HL-60 (cell line): ENCODE measurements at regions not wholly inside any gene's neighbourhood (a gene's known extent, or its start where the extent isn't known, plus 50 kb on each side); places are given as distances from the start of the nearest gene placed in this dataset.

Experiments
- DNase-seq, 2 experiments: peaks; one replicate each; pipeline ENCODE4 v3.0.0-alpha.2; 2010 to 2020; ENCODE audit warnings: low read depth in 1 of 2, low spot score in 1 of 2
- H3K27ac ChIP-seq: fragments of 250-450 bp; sonication (Bioruptor Pico); replicated peaks from 2 replicates; pipeline ENCODE4 v1.5.1; 2020; ENCODE audit warnings: mild to moderate bottlenecking, moderate library complexity
- H3K27me3 ChIP-seq: fragments of 250-450 bp; sonication (Bioruptor Pico); 2 replicates; pipeline ENCODE4 v1.5.1; 2021; ENCODE audit warnings: mild to moderate bottlenecking, moderate library complexity; ENCODE audit not compliant: insufficient read depth, poor library complexity, severe bottlenecking
- H3K4me3 ChIP-seq: replicated peaks from 2 replicates; pipeline ENCODE4 v1.5.1; 2011; ENCODE audit warnings: mild to moderate bottlenecking, control low read depth, low read length; ENCODE audit not compliant: insufficient read depth
- CTCF ChIP-seq: IDR thresholded peaks from one replicate; pipeline ENCODE4 v1.5.1; 2011; ENCODE audit warnings: low read length, control low read depth, inconsistent platforms; ENCODE audit not compliant: insufficient read depth
- GABPA ChIP-seq: IDR thresholded peaks from 2 replicates; pipeline ENCODE4 v1.6.1; 2012; ENCODE audit warnings: low read depth
- POLR2AphosphoS5 ChIP-seq: IDR thresholded peaks from 2 replicates; pipeline ENCODE4 v1.6.1; 2012; ENCODE audit warnings: low read depth
- SPI1 ChIP-seq: IDR thresholded peaks from 2 replicates; pipeline ENCODE4 v1.6.1; 2012; ENCODE audit warnings: low read depth, mild to moderate bottlenecking, borderline replicate concordance
- TF ChIP-seq, protein P1 (sequence below): IDR thresholded peaks from 2 replicates; pipeline ENCODE4 v1.6.1; 2012; ENCODE audit warnings: low read depth; ENCODE audit not compliant: insufficient replicate concordance

GRCh38 chr14:55798406-55798805 is 218.4 kb downstream of the KTN1 start:
- DNase-seq: no peak
- no peak overlapping the region for H3K27ac ChIP-seq

DNA sequence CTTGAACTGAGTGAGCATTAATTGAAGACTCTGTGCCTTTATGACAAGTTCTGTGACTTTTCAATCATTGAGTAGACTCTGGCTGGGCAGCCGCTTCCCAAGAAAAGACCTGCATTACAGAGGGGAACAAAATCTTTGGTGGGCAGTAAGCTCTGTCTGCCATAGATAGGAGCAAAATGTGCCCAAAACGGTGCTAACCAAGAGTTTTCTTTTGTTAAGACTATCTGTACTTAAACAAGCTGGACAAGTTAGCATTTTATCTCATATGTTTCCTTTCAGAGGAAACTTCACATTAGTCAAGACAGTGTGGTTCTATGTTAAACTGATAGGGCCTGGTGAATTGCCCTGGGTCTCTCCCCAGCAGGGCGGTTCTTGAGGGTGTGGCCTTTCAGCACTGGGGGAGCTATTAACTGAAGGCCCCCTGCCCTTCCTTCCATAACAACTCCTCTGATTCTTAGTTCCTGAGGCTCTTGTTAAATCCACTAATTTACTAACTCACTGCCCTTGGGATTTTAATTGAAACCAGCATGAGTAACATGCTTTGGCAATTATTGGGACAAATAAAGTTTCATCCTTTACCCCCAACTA is 219.6 kb downstream of the KTN1 start:
- Histone ChIP-seq H3K4me3 (no peak overlapping the region), H3K27ac (no peak overlapping the region), H3K27me3 (no peaks in the 10 kb centered on the region)
- TF ChIP-seq GABPA: no peak
- TF ChIP-seq, protein P1, sequence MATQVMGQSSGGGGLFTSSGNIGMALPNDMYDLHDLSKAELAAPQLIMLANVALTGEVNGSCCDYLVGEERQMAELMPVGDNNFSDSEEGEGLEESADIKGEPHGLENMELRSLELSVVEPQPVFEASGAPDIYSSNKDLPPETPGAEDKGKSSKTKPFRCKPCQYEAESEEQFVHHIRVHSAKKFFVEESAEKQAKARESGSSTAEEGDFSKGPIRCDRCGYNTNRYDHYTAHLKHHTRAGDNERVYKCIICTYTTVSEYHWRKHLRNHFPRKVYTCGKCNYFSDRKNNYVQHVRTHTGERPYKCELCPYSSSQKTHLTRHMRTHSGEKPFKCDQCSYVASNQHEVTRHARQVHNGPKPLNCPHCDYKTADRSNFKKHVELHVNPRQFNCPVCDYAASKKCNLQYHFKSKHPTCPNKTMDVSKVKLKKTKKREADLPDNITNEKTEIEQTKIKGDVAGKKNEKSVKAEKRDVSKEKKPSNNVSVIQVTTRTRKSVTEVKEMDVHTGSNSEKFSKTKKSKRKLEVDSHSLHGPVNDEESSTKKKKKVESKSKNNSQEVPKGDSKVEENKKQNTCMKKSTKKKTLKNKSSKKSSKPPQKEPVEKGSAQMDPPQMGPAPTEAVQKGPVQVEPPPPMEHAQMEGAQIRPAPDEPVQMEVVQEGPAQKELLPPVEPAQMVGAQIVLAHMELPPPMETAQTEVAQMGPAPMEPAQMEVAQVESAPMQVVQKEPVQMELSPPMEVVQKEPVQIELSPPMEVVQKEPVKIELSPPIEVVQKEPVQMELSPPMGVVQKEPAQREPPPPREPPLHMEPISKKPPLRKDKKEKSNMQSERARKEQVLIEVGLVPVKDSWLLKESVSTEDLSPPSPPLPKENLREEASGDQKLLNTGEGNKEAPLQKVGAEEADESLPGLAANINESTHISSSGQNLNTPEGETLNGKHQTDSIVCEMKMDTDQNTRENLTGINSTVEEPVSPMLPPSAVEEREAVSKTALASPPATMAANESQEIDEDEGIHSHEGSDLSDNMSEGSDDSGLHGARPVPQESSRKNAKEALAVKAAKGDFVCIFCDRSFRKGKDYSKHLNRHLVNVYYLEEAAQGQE: no peak
- no peak for TF ChIP-seq SPI1
- no peak for TF ChIP-seq POLR2AphosphoS5
- no peak for TF ChIP-seq CTCF
- no peak for DNase-seq

More at GRCh38 chr14:55798406-55798805, 218.4 kb downstream of the KTN1 start:
- TF ChIP-seq CTCF: no peak
- no peak for TF ChIP-seq GABPA
- TF ChIP-seq, protein P1: no peak
- no peak for TF ChIP-seq POLR2AphosphoS5
- TF ChIP-seq SPI1: no peak
- H3K27me3 ChIP-seq: no peaks in the 10 kb centered on the region
- H3K4me3 ChIP-seq: no peak overlapping the region

DNA sequence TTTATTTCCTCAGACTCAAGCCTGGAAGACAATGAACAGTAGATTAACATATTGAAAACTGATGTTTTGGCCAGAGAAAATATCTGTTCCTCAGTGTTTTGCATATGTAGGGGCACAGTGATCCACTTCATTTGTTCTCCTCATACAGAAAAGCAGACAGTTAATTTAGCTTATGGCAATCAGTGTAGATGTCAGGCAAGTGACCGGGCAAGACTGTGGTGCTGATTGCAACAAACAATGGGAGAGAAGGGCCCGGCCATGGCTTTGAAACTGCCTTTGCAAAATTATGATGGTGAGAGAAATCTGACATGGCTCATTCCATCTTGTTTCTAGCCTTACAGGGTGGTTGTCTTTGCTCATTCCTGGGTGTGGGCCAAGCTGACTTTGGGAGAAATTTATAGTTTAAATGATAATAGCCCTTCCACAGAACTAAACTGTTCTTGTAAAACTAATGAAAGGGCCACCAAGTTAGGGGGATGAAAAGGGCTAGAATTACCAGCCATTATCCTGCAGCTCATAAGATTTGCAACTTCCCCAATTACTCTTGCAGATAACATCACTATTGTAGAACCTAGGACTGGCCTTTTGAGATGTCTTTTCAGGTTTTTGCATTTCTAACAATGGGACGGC is 220.3 kb downstream of the KTN1 start:
- H3K27ac ChIP-seq: no peak overlapping the region
- no peaks in the 10 kb centered on the region for H3K27me3 ChIP-seq
- no peak overlapping the region for H3K4me3 ChIP-seq
- no peak for DNase-seq
- TF ChIP-seq GABPA: no peak
- TF ChIP-seq SPI1: no peak
- TF ChIP-seq POLR2AphosphoS5: no peak
- TF ChIP-seq, protein P1: no peak
- no peak for TF ChIP-seq CTCF
